ENCODE measurements at regions not wholly inside any gene's neighbourhood (a gene's known extent, or its start where the extent isn't known, plus 50 kb on each side); places are given as distances from the start of the nearest gene placed in this dataset.

DNA sequence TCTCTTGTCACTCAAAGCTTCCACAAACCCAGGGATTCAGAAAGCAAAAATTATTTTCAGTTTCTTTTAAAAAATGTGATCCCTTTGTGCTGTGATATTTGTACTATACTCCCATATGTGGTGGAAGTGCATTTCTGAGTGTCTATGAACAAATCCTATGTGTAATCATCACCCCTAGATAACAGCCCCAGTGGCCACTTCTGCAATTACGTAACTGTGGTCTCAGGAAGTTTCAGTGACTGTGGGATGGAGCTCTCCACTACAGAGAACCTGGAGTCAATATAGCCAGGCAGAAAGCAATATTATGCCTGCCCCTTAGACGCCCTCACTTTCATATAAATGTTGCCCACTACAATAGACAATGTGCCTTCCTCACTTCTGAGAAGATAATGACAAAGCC, 1101.7 kb upstream of the GHITM start:
- DNase-seq: no peak

DNA sequence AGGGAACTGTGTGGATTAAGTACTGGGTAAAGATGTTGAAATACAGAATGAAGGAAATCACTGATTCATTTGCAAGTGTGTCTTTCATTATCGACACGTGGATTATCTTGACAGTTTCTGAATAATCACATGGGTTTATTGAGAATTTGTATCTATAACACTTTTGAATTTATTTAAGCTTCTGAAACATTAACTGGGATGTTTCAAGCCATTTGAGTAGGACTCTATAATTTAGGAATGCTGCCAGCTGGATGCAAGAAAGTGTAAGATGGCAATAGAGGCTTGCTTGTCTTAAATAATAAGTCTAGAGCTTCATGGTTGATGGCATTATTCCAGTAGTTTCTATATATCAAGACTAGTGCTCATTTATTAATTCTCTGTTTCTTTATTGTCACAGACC, 1100.7 kb upstream of the GHITM start:
- no peak for DNase-seq

DNA sequence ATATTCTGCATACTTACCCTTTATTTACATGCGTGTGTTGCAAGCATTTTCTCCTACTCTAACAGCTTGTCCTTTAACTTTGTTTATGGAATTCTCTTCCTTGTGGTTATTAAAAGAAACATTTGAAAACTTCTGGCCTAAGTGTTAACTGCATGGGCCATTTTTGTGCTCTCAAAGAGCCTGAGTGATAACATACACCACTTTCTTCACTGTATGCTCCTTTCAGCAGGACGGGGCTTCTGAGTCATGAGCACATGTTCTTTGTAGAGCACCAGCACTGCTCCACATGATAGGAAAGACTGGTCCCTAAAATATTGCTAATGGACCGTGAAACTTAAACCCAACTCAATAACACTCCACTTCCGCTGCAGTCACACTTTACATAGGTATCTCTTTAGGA, 1093.6 kb upstream of the GHITM start:
- no peak for DNase-seq

DNA sequence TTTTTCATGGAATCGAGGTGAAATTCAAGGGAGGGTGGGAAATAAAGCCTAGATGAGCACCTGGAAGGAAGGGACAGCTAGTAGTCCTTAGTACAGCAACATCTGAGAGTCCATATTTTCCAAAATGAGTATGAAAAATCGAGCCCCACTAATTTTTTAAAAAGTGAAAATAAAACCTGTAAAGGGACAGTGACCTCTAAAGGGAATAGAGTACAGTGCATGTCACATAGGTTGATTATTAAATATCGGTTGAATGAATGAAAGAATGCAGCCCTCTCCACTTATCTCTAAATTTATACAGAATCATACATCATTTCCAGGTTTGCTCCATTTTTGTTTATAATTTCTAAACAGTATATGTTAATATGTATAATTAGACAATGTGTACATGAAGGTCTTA, 1088.5 kb upstream of the GHITM start:
- no peak for DNase-seq

DNA sequence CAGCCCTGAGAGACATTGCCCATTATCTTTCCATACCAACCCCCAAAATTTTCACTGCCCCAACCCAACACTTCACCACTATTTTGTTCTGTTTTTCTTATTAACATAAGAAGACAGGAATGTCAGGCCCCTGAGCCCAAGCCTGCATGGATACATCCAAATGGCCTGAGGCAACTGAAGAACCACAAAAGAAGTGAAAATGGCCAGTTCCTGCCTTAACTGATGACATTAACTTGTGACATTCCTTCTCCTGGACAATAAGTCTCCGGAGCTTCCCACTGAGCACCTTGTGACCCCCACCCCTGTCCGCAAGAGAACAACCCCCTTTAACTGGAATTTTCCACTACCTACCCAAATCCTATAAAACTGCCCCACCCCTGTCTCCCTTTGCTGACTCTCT, 1076.4 kb upstream of the GHITM start:
- no peak for DNase-seq

DNA sequence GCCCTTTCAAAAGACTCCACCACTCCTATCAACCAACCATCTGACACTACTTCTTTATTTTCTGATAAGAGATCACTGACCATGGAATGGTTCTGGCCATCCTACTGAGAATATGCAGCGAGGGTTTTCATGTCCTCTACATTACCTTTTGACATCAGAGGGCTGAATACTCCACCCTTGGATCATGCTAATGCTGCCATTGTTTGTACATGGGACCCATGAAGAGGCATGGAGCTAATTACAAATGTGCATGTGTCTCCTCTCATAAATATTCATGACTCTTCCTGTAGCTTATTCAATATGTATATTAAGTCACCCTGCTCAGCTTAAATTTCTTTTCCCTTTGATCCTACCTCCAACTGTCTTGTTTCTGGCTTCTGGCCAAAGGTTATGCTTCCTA, 1065.8 kb upstream of the GHITM start:
- DNase-seq: no peak

DNA sequence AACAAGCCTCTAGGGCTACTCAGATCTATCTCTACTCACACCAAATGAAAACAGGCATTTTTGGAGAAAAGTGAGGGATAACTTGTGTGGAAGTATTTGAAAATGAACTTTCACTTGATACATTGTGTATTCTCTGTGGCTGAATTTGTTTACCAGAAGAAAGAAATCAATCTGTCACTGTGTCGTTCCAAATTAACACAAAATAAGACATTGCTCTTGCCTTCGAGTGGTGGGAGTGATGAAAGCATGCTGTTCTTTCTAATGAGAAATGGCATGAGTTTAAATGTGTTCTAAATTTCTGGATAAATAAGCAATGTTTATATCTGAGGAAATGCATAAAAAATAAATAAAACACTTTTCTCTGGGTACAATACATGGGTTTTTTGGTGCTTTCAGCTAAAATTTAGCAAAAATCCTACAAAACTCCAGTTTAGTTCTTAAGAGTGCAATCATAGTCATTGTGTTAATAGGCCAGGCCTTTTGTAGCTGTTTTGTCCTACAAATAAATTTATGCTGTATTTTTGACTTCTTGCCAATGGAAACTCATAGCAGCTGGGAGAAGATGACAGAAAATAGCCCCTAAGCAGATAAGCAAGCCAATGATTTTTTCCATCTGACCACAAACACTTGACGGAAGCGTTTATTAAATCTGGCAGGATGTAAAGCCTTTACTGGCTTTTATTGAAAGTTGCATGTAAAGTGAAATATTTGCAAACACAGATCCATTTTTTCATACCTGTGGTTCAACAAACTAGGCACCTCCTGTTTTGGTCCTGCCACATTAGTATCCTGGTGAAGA, 1064.1 kb upstream of the GHITM start:
- no peak for DNase-seq

DNA sequence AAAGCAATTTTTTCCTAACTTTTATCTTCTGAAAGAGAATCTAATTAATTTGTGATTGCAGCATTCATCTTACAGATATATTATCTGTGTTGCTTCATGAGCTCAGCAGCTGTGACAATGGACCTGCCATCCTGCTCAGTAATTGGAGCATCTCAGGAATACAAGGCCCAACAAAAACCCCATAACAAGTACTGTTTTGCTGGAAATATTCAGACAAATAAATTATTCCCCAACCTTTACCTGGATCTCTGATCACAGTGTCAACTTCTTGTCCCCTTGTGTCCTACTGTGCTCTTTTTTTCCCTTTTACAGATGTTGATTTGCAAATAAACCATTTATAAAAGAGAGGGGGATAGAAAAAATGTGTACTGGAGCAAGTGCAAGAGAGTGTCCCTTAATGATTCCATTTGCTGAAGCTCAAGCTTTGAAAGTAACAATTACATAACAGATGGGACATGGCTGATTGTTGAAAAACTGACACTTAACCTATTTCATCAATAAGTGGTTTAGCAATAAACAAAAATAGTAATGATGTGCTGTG, 1063.4 kb upstream of the GHITM start:
- DNase-seq: no peak

DNA sequence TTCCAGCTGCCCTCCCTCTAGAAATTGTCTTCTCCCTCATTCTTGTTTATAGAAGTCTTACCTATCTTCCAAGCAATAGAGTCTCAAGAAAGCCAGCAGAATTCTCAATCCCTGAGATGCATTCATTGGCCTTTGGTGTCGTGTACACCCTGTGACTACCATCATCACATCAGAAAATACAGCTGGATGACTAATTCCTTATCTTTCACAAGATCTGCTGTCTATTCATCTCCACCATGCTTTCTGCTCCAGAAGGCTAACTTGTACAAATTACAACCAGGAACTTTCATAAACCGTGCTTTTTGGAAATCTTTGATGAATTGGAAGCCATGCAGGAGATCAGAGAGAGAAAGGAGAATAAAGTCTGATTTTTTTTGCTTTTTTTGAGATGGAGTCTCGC, 1062.9 kb upstream of the GHITM start:
- no peak for DNase-seq

DNA sequence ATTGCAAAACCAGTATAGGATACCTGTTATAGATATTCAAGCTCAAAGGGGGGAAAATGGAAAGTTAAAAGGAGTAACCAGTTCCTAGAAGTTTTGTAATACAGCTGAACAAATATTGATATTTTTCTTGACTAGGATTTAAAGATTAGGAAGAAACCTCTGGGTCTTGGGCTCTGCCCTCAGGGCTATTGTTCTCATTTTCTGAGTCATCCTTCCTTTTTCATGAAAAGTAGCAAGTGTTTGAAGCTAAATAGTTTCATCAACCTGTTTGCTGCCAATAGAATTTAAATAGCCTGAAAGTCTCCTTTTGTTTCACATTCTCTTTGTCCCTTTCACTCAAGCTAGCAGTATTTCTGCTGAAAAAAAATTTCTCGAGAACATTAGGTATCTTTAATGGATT, 1061.1 kb upstream of the GHITM start:
- DNase-seq: no peak

DNA sequence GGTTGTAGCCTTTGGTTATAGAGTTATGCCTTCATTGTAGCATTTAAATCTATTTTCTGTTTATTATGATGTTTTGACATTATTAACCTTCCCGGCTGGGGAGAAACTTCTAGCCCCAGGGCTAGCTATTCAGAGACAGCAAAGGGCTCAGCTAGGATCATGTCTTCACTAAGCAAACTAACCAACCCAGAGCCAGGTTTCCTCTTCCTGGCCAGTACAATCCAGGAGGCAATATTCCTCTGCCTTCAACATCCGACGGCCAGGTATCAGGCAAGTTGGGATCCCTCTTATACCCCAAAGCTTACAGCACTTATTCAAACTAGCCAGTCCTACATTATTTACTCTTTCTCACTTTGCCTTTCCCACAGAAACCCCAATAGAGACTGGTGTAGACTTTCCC, 1060.7 kb upstream of the GHITM start:
- no peak for DNase-seq

DNA sequence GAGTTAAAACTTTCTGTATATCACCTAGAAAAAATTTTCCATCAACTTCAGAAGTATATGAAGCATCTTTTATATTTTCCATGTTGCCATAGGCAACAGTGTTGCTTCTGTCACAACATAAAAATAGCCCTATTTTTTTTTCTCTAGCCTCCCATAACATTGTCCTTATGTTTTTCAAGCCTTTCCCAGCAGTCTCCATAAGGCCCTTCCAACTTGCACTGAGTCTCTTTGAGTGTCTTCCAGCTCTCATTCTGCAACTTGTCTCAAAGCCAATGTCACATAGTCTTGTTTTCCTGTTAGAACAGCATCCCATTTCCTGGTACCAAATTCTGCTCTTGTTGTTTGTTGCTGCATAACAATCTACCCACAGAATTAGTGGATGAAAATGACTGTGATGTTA, 1055.5 kb upstream of the GHITM start:
- no peak for DNase-seq

DNA sequence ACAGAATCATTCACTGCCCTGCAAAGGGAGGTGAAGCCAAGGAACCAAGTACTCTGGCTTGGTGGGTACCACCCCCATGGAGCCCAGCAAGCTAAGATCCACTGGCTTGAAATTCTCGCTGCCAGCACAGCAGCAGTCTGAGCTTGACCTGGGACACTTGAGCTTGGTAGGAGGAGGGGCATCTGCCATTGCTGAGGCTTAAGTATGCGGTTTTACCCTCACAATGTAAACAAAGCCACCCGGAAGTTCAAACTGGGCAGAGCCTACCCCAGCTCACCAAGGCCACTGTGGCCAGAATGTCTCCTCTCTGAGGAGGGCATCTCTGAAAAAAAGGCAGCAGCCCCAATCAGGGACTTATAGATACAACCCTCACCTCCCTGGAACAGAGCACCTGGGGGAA, 1050.0 kb upstream of the GHITM start:
- no peak for DNase-seq

DNA sequence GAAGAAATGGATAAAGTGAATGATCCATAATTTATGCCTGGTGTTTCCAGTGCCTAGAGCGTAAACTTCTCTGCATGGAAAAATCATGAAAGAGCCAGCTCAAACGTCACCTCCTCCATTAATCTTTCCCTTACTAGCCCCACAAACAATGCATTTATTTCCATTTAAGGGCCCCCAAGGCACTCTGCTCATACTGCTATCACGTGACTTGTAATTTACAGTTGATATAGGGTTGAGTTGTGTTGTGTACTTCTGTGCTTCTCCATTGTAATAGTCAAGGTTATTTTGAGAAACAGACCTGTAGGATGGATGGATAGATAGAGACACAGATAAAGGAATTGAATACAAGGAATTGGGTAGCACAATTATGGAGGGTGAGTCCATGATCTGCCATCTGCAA, 1034.7 kb upstream of the GHITM start:
- DNase-seq: no peak

DNA sequence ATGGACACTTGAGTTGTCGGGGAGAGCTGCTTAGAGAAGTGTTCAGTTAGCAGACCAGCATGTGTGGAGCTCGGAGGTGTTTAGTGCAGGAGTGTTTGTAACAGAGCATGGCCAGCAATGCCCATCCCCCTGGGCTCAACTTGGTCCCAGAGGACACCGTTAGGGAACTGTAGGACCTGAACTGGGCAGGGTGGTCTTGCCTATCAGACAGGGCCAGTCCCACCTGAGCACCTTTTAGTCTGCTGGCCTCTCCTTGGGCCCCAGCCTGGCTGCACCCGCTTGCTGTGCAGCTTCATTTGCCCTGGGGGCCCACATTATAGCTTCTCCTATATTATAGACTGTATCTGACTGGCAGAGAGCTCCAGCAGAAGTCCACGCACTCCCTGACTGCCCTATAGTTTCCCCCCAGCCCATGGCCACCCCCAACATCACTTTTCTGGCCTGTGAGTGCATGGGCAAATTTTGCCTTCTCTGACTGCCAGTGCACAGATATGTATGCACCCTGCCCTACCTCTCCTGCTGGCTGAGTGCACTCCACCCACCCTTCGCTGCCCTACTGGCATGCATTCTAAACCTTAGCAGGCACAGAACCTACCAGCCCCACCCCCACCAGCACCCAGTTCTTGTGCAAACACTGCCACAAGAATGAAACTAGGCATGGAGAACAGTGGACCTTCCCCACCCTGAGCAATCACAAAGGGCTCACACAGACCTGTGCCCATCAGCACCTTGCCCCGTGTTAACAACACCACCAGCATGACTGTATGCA, 1030.6 kb upstream of the GHITM start:
- DNase-seq: no peak

DNA sequence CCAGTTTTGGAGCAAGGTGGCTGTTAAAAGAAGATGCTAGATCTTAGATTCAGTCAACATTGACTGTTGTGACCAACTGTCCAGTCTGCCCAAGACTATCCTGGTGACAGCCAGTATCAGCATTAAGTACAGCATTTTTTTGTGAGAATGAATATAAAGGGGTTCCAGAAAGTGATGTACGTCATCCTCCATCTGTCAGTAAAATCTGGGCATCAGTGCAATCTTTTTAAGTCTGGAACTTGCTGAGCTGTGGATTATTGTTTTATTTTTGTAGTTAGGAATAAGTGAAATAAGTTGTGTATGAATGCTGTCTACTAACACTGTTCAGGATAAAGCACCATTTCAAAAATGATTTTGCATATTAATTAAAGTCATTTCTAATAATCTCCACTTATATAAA, 1020.0 kb upstream of the GHITM start:
- DNase-seq: no peak

DNA sequence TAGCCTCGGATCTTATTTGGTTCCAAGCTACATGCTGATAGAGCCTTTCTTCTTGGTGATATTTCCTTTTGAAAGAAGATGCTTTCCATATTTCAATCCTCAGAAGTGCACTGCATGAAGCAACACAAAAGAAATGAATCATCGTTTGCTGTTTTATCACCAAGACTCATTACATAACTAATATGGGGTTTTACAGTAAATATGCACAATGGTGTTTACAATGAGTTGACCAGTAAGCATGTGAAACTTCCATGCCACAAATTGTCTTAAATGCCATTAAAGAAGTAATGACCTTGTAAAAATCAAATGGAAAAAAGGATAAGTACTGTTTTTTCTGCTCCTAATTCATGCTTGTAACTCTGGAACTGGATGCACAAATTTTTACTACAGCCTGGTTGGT, 1017.0 kb upstream of the GHITM start:
- no peak for DNase-seq

DNA sequence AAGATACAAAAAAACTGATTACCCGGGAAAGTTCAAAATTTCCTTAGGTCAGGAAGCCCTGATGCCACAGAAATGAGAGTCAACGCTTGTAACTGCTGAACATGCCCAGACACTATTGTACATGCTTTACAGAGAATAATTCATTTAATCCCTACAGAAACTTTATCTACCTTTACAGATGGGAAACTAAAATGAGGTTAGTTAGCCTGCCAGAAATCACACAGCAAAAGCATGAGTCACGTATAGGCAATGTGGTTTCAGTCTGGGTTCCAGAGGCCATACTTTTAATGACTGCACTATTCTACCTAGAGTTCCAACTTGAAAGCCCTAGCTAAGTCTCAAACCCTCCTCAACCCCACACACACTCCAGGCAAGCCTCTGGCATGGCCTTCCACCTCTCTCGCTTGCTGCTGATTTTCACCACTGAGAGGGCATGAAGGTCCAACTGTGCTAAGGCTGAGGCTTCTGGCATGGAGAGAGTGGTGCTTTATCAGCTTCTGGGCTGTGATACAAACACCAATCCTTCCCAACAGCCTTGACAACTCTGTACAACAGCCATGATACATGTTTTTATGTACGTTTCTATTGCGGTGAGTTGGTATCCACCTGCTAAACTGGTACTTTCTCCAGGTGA, 1011.2 kb upstream of the GHITM start:
- no peak for DNase-seq

DNA sequence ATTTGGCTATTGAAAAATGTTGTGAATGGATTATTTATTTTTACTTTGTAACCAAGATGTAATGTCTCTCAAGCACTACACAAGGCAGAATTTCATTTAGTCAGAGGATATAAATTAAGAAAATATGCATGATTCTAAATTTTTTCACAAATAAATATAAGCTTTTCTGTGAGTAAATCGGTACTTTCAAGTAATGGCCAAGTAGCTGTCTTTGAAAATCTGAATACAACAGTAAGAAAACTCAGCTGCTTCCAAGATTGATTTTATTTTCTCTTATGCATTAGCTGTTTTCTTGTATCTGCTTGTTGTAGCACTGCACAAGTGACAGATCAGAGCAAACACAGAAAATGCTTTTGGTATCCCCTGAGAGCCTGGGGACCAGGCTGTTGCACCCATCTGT, 998.5 kb upstream of the GHITM start:
- no peak for DNase-seq

DNA sequence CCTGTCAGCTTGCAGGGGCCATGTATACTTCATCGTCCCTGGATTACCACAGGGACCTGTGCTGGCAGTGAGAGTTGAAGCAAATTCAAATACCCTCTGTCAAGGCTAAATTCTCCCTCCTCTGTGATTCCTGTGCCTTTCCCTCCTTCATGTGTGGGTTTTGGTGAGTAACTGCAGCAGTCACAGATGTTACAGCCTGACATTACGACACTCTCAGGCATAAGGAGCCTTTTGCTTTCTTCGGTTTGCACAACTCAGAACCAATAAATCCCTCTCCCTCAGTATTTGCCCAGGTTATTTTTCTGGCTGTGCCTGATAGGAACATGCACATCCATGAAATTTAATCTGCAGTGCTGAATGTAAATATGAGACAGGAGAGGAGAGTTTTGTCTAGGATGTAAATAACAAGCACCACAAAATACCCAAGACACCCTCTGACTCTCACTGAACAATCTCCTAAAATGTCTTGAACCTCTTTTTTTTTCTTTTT, 997.2 kb upstream of the GHITM start:
- no peak for DNase-seq

DNA sequence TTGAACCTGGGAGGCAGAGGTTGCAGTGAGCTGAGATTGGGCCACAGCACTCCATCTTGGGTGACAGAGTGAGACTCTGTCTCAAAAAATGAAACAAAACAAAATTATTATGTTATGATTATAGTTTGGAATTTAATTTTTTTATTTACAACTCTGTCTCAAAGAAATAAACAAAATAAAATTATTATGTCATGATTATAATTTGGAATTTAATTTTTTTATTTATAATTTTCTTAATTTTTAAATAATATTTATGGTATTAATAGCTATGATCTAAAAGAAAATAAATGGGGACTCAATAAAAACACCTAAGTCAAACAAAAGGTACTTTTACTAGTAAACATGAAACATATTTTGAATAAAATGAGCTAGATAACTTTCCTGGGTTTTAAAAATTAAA, 994.8 kb upstream of the GHITM start:
- no peak for DNase-seq

DNA sequence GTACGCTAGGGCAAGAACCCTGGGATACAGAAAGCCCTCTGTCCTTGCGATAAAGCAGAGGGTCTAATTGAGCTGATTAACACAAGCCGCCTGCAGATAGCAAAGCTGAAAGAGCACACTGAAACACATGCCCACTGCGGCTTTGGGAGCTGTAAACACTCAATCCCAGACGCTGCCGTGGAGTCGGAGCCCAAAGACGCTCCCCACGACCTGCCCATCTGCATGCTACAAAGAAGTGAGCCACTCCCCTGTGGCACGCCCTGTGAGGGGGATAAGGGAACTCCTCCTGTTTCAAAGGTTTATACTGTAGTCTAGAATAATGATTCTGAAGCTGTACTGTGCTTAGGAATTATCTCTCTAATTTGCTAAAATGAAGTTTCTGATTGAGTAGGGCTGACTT, 985.6 kb upstream of the GHITM start:
- DNase-seq: no peak

DNA sequence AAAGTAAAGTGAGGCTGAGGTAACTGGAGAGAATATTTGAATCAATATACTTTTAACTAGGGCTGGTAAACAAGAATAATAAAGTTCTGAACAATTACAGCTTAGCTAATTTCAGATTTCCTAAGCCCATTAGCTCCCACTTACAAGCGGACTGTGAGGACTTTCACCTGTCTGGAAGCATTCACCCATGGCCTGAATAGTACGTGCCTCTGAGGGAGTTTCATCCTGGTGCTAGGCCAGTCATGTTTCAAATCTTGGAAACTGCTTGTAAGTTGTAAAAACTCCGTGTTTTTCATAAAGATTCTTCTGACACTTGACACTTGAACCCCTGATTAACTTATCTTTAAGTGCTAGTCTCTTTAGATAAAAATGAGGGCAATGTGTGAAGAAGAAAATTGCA, 975.2 kb upstream of the GHITM start:
- no peak for DNase-seq

DNA sequence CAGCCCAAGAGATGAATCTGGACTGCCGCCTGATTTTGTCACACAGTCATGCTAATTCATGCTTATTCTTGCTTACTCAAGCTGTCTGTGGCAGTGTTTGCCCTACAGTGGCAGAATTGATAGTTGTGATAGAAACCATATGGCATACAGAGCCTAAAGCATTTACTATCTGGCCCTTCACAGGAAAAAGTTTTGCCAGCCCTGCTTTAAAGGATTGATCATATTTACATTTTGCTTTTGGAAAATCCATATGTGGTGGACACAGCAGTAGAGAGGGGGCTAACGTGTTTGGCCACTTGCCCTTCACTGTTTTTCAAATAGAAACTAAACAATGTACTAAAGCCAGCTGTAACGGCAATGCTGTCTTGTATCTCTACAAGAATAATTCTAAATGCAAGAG, 974.0 kb upstream of the GHITM start:
- DNase-seq: no peak
